GM06990 (cell line): ENCODE measurements at regions not wholly inside any gene's neighbourhood (a gene's known extent, or its start where the extent isn't known, plus 50 kb on each side); places are given as distances from the start of the nearest gene placed in this dataset.

Experiments
- DNase-seq: peaks from one replicate; pipeline ENCODE4 v3.0.0-alpha.2; 2011; ENCODE audit not compliant: insufficient read length; ENCODE audit errors: extremely low read depth
- H3K27me3 ChIP-seq: replicated peaks from 2 replicates; pipeline ENCODE4 v1.6.0; 2011; ENCODE audit warnings: low read length; ENCODE audit not compliant: control insufficient read depth, insufficient read depth
- H3K36me3 ChIP-seq: 2 replicates; pipeline ENCODE4 v1.5.1; 2011; ENCODE audit warnings: low read length; ENCODE audit not compliant: control insufficient read depth, insufficient read depth
- H3K4me3 ChIP-seq: replicated peaks from 2 replicates; pipeline ENCODE4 v1.5.1; 2011; ENCODE audit warnings: low read depth, mild to moderate bottlenecking, control low read depth, low read length
- CTCF ChIP-seq: IDR thresholded peaks from 2 replicates; pipeline ENCODE4 v1.5.1; 2011; ENCODE audit warnings: low read length, control low read depth, mild to moderate bottlenecking, inconsistent platforms; ENCODE audit not compliant: insufficient read depth, poor library complexity, severe bottlenecking

- no peaks in the 10 kb centered on the region for H3K27me3 ChIP-seq
- H3K36me3 ChIP-seq = no peaks in the 10 kb centered on the region
- TF ChIP-seq CTCF = no peak
- H3K4me3 ChIP-seq = no peak overlapping the region
- DNase-seq = no peak
Observed at GRCh38 chr9:7967093-7967827, 167.7 kb upstream of the DMAC1 start.

- Histone ChIP-seq H3K27me3 (no peaks in the 10 kb centered on the region), H3K4me3 (no peak overlapping the region), H3K36me3 (no peaks in the 10 kb centered on the region)
- DNase-seq = no peak
- TF ChIP-seq CTCF = no peak
Observed at GRCh38 chr9:7965063-7965462, 165.5 kb upstream of the DMAC1 start.

GRCh38 chr9:7963026-7963425 lies 163.4 kb upstream of the DMAC1 start:
- Histone ChIP-seq H3K4me3 (no peak overlapping the region), H3K36me3 (no peaks in the 10 kb centered on the region), H3K27me3 (no peaks in the 10 kb centered on the region)
- no peak for DNase-seq
- TF ChIP-seq CTCF = no peak

GRCh38 chr9:7961076-7961475 lies 161.5 kb upstream of the DMAC1 start:
- Histone ChIP-seq H3K4me3 (no peak overlapping the region), H3K36me3 (no peaks in the 10 kb centered on the region), H3K27me3 (no peaks in the 10 kb centered on the region)
- TF ChIP-seq CTCF = no peak
- no peak for DNase-seq

GRCh38 chr9:7960320-7961050 lies 160.9 kb upstream of the DMAC1 start:
- DNase-seq = no peak

More at GRCh38 chr9:7960320-7961050, 160.9 kb upstream of the DMAC1 start:
- H3K4me3 ChIP-seq = no peak overlapping the region
- H3K27me3 ChIP-seq = no peaks in the 10 kb centered on the region
- TF ChIP-seq CTCF = no peak
- H3K36me3 ChIP-seq = no peaks in the 10 kb centered on the region
